ENCODE measurements at regions not wholly inside any gene's neighbourhood (a gene's known extent, or its start where the extent isn't known, plus 50 kb on each side); places are given as distances from the start of the nearest gene placed in this dataset.

DNA sequence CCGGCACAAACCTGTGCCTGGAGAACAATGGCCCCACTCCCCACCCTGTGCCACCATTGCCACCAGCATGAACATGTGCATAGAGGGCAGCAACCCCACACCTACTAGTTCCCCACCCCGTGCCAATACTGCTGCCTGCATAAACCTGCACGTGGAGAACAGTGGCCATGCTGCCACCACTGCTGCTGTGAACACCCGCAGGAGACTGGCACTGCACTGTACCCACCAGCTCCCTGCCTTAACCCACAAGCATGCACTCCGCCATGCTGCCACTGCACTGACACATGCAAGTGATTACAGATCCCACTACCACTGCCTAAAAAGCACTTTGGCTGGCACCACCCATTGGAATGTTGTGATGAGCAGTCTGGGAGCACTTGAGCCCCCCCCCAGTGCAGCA is 77.3 kb downstream of the NAA11 start:
- TF ChIP-seq, protein P1, sequence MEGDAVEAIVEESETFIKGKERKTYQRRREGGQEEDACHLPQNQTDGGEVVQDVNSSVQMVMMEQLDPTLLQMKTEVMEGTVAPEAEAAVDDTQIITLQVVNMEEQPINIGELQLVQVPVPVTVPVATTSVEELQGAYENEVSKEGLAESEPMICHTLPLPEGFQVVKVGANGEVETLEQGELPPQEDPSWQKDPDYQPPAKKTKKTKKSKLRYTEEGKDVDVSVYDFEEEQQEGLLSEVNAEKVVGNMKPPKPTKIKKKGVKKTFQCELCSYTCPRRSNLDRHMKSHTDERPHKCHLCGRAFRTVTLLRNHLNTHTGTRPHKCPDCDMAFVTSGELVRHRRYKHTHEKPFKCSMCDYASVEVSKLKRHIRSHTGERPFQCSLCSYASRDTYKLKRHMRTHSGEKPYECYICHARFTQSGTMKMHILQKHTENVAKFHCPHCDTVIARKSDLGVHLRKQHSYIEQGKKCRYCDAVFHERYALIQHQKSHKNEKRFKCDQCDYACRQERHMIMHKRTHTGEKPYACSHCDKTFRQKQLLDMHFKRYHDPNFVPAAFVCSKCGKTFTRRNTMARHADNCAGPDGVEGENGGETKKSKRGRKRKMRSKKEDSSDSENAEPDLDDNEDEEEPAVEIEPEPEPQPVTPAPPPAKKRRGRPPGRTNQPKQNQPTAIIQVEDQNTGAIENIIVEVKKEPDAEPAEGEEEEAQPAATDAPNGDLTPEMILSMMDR (IDR thresholded peaks at IDR 0.05): no peak
- TF ChIP-seq POLR2A (IDR thresholded peaks at IDR 0.05): no peak
- no peak for TF ChIP-seq POLR2AphosphoS5 (IDR thresholded peaks at IDR 0.05)
- no peak for TF ChIP-seq EP300 (IDR thresholded peaks at IDR 0.05)

All from stomach (tissue), 4 donors.